ENCODE measurements at regions not wholly inside any gene's neighbourhood (a gene's known extent, or its start where the extent isn't known, plus 50 kb on each side); places are given as distances from the start of the nearest gene placed in this dataset.

GRCh38 chr4:176889776-176890175, 97.1 kb upstream of the VEGFC start:
- TF ChIP-seq CTCF (IDR thresholded peaks at IDR 0.05; ENCODE audit: insufficient read depth, low read length, missing control alignments), result no peak
- DNase-seq (ENCODE audit: low read depth, low spot score), result no peak
- ChIA-PET POLR2A (interaction anchor here (0.8 kb wide), 1 partner anchor 98 kb away, joined by 4 read pairs; no protein-coding TSS in a partner anchor), CTCF (no interaction called here)
- no peak overlapping the region for H3K4me3 ChIP-seq (ENCODE audit: low read depth, low read length)

- ChIA-PET POLR2A (no interaction called here), CTCF (no interaction called here)
- H3K4me3 ChIP-seq (ENCODE audit: low read depth, low read length), result no peak overlapping the region
- DNase-seq (ENCODE audit: low read depth, low spot score), result no peak
- TF ChIP-seq CTCF (IDR thresholded peaks at IDR 0.05; ENCODE audit: insufficient read depth, low read length, missing control alignments), result no peak
These were observed 101.8 kb upstream of the VEGFC start for GRCh38 chr4:176894498-176894897.

- ChIA-PET POLR2A (no interaction called here), CTCF (no interaction called here)
- H3K4me3 ChIP-seq (ENCODE audit: low read depth, low read length), result no peak overlapping the region
- no peak for DNase-seq (ENCODE audit: low read depth, low spot score)
- no peak for TF ChIP-seq CTCF (IDR thresholded peaks at IDR 0.05; ENCODE audit: insufficient read depth, low read length, missing control alignments)
These were observed 103.5 kb upstream of the VEGFC start for GRCh38 chr4:176896211-176896610.

- CTCF ChIA-PET, result no interaction called here
- no peak overlapping the region for H3K4me3 ChIP-seq (ENCODE audit: low read depth, low read length)
- TF ChIP-seq CTCF (IDR thresholded peaks at IDR 0.05; ENCODE audit: insufficient read depth, low read length, missing control alignments), result no peak
- DNase-seq (ENCODE audit: low read depth, low spot score), result no peak
- POLR2A ChIA-PET, result no interaction called here
These were observed 104.5 kb upstream of the VEGFC start for GRCh38 chr4:176897226-176897625.

- ChIA-PET POLR2A (no interaction called here), CTCF (interaction anchor here (1.0 kb wide), 1 partner anchor 145 kb away, joined by 3 read pairs; no protein-coding TSS in a partner anchor)
- no peak overlapping the region for H3K4me3 ChIP-seq (ENCODE audit: low read depth, low read length)
- no peak for DNase-seq (ENCODE audit: low read depth, low spot score)
- TF ChIP-seq CTCF (IDR thresholded peaks at IDR 0.05; ENCODE audit: insufficient read depth, low read length, missing control alignments), result no peak
These were observed 106.1 kb upstream of the VEGFC start for GRCh38 chr4:176898791-176899190.

GRCh38 chr4:176902710-176903323, 110.1 kb upstream of the VEGFC start:
- peak overlapping the region; percentile 16 for H3K4me3 ChIP-seq (ENCODE audit: low read depth, low read length)
- CTCF ChIA-PET, result interaction anchor here (1.0 to 2.6 kb wide), 2 partner anchors 142 to 144 kb away, joined by 3 to 12 read pairs; no protein-coding TSS in a partner anchor
- peak; percentile 90 for DNase-seq (ENCODE audit: low read depth, low spot score)
- POLR2A ChIA-PET, result interaction anchor here (0.6 to 1.7 kb wide), 6 partner anchors 19 to 145 kb away, joined by 3 to 12 read pairs (median 5); partner anchors contain the start of gene VEGFC
- TF ChIP-seq CTCF (IDR thresholded peaks at IDR 0.05; ENCODE audit: insufficient read depth, low read length, missing control alignments), result no peak
